ENCODE measurements at regions not wholly inside any gene's neighbourhood (a gene's known extent, or its start where the extent isn't known, plus 50 kb on each side); places are given as distances from the start of the nearest gene placed in this dataset.
"Not testable (repeated sequence)": the region's sequence is repeated elsewhere in the genome, so short reads cannot be mapped to it uniquely, and the experiment has no call there.

DNA sequence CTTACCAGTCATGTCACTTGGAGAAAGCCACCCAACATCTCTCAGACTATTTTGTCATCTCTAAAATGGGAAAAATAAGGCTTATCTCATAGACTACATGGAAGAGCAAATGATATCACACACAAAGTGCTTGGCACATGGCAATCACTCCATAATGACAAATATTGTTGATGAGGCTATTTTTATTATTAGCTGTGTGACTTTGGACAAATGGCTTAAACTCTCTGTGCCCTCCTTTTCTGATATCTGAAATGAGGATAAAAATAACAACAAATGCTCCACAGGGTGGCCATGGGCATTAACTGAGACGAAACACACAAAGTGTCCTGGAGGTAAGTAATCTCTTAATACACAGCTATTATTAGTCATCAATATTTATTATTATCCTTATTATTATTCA, 125.5 kb upstream of the HAND1 start:
- TF ChIP-seq CTCF (IDR thresholded peaks at IDR 0.05): no peak
- no peak overlapping the region for H3K27ac ChIP-seq
- H3K4me1 ChIP-seq (ENCODE audit: control insufficient read depth in 1 of 2, low read depth in 2 of 2): no peaks in the 10 kb centered on the region
- no peak overlapping the region for H3K4me3 ChIP-seq
- H3K27me3 ChIP-seq (replicated peaks; ENCODE audit: insufficient read depth): no peaks in the 10 kb centered on the region
- no peaks in the 10 kb centered on the region for H3K36me3 ChIP-seq
- H3K9me3 ChIP-seq: no peaks in the 10 kb centered on the region
- DNase-seq (ENCODE audit: low spot score): no peak
- no peak for ATAC-seq (ENCODE audit: insufficient number of reproducible peaks, low FRiP score, low read depth)

GRCh38 chr5:154603011-154603410, 125.0 kb upstream of the HAND1 start:
- DNase-seq (ENCODE audit: low spot score) (no peak), ATAC-seq (ENCODE audit: insufficient number of reproducible peaks, low FRiP score, low read depth) (no peak)
- H3K9me3 ChIP-seq: no peaks in the 10 kb centered on the region
- no peaks in the 10 kb centered on the region for H3K36me3 ChIP-seq
- H3K4me3 ChIP-seq: no peak overlapping the region
- H3K27me3 ChIP-seq (replicated peaks; ENCODE audit: insufficient read depth): no peaks in the 10 kb centered on the region
- no peak for TF ChIP-seq CTCF (IDR thresholded peaks at IDR 0.05)
- H3K4me1 ChIP-seq (ENCODE audit: control insufficient read depth in 1 of 2, low read depth in 2 of 2): no peaks in the 10 kb centered on the region
- H3K27ac ChIP-seq: no peak overlapping the region

DNA sequence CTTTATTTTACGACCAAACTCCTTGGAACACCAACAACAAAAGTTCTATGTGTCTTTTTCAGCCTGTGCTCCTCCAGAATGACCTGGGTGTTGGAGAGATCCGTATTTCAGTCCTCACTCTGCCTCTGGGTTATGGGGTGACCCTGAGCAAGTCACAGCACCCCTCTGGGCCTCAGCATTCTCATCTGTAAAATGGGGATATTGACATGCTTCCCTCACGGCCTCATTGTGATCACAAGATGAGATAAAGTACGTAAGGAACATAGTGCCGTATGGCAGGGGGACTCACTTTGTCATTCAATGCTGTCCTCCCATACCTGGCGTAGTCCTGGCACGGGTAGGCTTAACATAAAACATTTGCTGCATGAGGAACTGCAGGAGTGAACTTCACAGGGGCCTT, 123.0 kb upstream of the HAND1 start:
- no peaks in the 10 kb centered on the region for H3K27me3 ChIP-seq (replicated peaks; ENCODE audit: insufficient read depth)
- no peak for TF ChIP-seq CTCF (IDR thresholded peaks at IDR 0.05)
- H3K36me3 ChIP-seq: no peaks in the 10 kb centered on the region
- ATAC-seq (ENCODE audit: insufficient number of reproducible peaks, low FRiP score, low read depth): no peak
- H3K4me1 ChIP-seq (ENCODE audit: control insufficient read depth in 1 of 2, low read depth in 2 of 2): no peaks in the 10 kb centered on the region
- H3K9me3 ChIP-seq: no peaks in the 10 kb centered on the region
- H3K4me3 ChIP-seq: no peak overlapping the region
- H3K27ac ChIP-seq: no peak overlapping the region
- DNase-seq (ENCODE audit: low spot score): no peak

- no peaks in the 10 kb centered on the region for H3K36me3 ChIP-seq
- DNase-seq (ENCODE audit: low spot score) (no peak), ATAC-seq (ENCODE audit: insufficient number of reproducible peaks, low FRiP score, low read depth) (no peak)
- H3K27ac ChIP-seq: no peak overlapping the region
- H3K4me3 ChIP-seq: no peak overlapping the region
- no peaks in the 10 kb centered on the region for H3K27me3 ChIP-seq (replicated peaks; ENCODE audit: insufficient read depth)
- no peaks in the 10 kb centered on the region for H3K9me3 ChIP-seq
- no peak for TF ChIP-seq CTCF (IDR thresholded peaks at IDR 0.05)
- H3K4me1 ChIP-seq (ENCODE audit: control insufficient read depth in 1 of 2, low read depth in 2 of 2): no peaks in the 10 kb centered on the region
These were observed 120.0 kb upstream of the HAND1 start for GRCh38 chr5:154598021-154598420.

DNA sequence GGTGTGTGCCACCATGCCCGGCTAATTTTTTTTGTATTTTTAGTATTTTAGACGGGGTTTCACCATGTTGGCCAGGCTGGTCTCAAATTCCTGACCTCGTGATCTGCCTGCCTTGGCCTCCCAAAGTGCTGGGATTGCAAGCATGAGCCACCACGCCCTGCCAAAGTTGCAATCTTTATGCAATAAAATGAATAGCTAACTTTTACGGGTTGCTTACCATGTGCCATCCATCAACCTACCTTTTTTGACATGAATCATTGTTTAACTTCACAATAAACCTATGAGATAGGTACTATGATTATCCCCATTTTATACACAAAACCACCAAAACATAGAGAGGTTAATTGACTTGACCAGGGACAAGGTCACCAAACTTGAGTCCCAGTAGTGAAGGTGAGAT, 118.8 kb upstream of the HAND1 start:
- not testable (repeated sequence) for H3K27ac ChIP-seq; H3K4me1 ChIP-seq (ENCODE audit: control insufficient read depth in 1 of 2, low read depth in 2 of 2); H3K4me3 ChIP-seq; H3K27me3 ChIP-seq (replicated peaks; ENCODE audit: insufficient read depth); DNase-seq (ENCODE audit: low spot score); H3K9me3 ChIP-seq; H3K36me3 ChIP-seq; ATAC-seq (ENCODE audit: insufficient number of reproducible peaks, low FRiP score, low read depth)

DNA sequence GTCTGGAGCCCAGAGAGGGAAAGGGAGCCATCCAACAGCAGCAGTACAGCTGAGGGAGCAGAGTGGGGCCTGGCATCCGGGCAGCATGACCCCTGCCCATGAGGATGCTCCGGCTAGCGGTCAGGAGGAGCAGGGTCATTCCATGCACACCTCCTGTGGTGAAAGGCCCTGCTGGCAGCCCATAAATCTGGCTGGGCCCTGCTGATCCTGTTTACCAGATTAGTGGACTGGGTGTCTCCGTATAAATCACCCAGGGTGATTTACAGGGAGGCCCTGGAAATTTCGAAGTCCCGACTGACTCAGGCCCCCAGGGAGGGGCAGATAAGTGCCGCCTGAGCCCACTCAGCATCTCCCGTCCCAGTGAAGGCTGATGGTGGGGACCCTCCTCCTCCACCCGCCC, 117.6 kb upstream of the HAND1 start:
- Histone ChIP-seq H3K4me1 (ENCODE audit: control insufficient read depth in 1 of 2, low read depth in 2 of 2) (no peaks in the 10 kb centered on the region), H3K9me3 (no peaks in the 10 kb centered on the region), H3K4me3 (no peak overlapping the region), H3K27ac (no peak overlapping the region), H3K27me3 (replicated peaks; ENCODE audit: insufficient read depth) (no peaks in the 10 kb centered on the region), H3K36me3 (no peaks in the 10 kb centered on the region)
- no peak for DNase-seq (ENCODE audit: low spot score)
- ATAC-seq (ENCODE audit: insufficient number of reproducible peaks, low FRiP score, low read depth): no peak
- TF ChIP-seq CTCF (IDR thresholded peaks at IDR 0.05): no peak

Measured in thoracic aorta (tissue), 2 donors.